ENCODE measurements at regions not wholly inside any gene's neighbourhood (a gene's known extent, or its start where the extent isn't known, plus 50 kb on each side); places are given as distances from the start of the nearest gene placed in this dataset.

DNA sequence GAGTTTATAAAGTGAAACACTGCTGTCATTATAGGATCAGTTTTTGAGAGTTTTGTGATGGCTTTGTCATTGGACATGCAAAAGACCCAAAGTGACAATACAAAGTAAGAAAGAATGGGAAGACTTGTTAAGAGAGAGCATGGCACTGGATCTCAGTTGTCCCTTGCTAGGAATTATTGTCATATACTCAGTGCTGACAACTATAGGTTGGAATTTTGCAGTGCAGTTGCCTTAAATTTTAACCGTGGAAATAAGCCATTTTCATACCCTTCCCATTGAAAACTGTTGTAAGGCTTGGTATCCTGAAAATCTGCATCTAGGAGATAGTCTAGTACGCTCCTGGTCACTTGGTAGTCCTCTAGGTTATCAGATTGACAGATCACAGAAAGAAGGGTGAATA is 1156.7 kb downstream of the GATA3 start:
- POLR2A ChIA-PET = no interaction called here
- Histone ChIP-seq H4K20me1 (replicated peaks; ENCODE audit: control insufficient read depth, extremely low read depth, insufficient read depth, low read length) (no peaks in the 10 kb centered on the region), H3K9me3 (replicated peaks; ENCODE audit: control insufficient read depth, insufficient read depth, low read length) (no peaks in the 10 kb centered on the region), H2AFZ (ENCODE audit: low read depth, low read length) (no peak overlapping the region), H3K4me1 (ENCODE audit: control insufficient read depth, extremely low read depth, insufficient read depth, low read length) (peaks cover 2% of the 10 kb centered on the region), H3K9me1 (replicated peaks; ENCODE audit: control insufficient read depth, extremely low read depth, insufficient read depth, low read length) (no peaks in the 10 kb centered on the region), H3K79me2 (ENCODE audit: control insufficient read depth, insufficient read depth, low read length) (no peaks in the 10 kb centered on the region), H3K27me3 (ENCODE audit: control insufficient read depth in 2 of 2, insufficient read depth in 2 of 2, low read length in 2 of 2) (no peaks in the 10 kb centered on the region), H3K36me3 (ENCODE audit: control insufficient read depth in 2 of 2, extremely low read depth in 1 of 2, insufficient read depth in 2 of 2, low read length in 2 of 2) (no peaks in the 10 kb centered on the region), H3K4me2 (ENCODE audit: insufficient read depth, low read length) (no peak overlapping the region), H3K27ac (ENCODE audit: insufficient read depth, low read depth, low read length) (no peak overlapping the region), H3K9ac (replicated peaks; ENCODE audit: extremely low read depth, insufficient read depth, low read length) (no peak overlapping the region), H3K4me3 (replicated peaks in 1 of 3; ENCODE audit: insufficient read depth in 1 of 3, low read depth in 1 of 3, low read length in 3 of 3) (no peak overlapping the region)
- FAIRE-seq (no peak), DNase-seq (ENCODE audit: low read depth, low spot score) (peak; percentile 18)
- no TSS peak for BruUV-seq (replicated peaks)
- CTCF ChIA-PET = no interaction called here
- TF ChIP-seq, protein P1, sequence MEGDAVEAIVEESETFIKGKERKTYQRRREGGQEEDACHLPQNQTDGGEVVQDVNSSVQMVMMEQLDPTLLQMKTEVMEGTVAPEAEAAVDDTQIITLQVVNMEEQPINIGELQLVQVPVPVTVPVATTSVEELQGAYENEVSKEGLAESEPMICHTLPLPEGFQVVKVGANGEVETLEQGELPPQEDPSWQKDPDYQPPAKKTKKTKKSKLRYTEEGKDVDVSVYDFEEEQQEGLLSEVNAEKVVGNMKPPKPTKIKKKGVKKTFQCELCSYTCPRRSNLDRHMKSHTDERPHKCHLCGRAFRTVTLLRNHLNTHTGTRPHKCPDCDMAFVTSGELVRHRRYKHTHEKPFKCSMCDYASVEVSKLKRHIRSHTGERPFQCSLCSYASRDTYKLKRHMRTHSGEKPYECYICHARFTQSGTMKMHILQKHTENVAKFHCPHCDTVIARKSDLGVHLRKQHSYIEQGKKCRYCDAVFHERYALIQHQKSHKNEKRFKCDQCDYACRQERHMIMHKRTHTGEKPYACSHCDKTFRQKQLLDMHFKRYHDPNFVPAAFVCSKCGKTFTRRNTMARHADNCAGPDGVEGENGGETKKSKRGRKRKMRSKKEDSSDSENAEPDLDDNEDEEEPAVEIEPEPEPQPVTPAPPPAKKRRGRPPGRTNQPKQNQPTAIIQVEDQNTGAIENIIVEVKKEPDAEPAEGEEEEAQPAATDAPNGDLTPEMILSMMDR (IDR thresholded peaks at IDR 0.05; ENCODE audit: extremely low read depth in 1 of 2, insufficient read depth in 1 of 2, low read depth in 1 of 2, low read length in 2 of 2) = peak; percentile 10 to 31
- TF ChIP-seq POLR2A (IDR thresholded peaks at IDR 0.05; ENCODE audit: low read depth, low read length) (no peak), JUN (IDR thresholded peaks at IDR 0.05; ENCODE audit: borderline replicate concordance, insufficient read depth, insufficient read length, low read depth) (no peak), FOS (IDR thresholded peaks at IDR 0.05; ENCODE audit: borderline replicate concordance, insufficient read depth, low read length) (no peak), MYC (IDR thresholded peaks at IDR 0.05; ENCODE audit: low read depth, low read length) (no peak), POLR2AphosphoS5 (IDR thresholded peaks at IDR 0.05; ENCODE audit: insufficient read depth, low read depth, low read length) (no peak), GATA2 (IDR thresholded peaks at IDR 0.05; ENCODE audit: insufficient read depth, insufficient read length, low read depth, low read length) (no peak)
- TF ChIP-seq, protein P2, sequence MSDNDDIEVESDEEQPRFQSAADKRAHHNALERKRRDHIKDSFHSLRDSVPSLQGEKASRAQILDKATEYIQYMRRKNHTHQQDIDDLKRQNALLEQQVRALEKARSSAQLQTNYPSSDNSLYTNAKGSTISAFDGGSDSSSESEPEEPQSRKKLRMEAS (IDR thresholded peaks at IDR 0.05; ENCODE audit: insufficient read depth, insufficient read length) = no peak
- dilution Hi-C loops (cut with MboI; ENCODE audit: extremely low pct_ligation_motif_present, low sequenced_read_pairs) (no loop called here), intact Hi-C loops (cut with micrococcal nuclease) (no loop called here)

Data from endothelial cell of umbilical vein (primary cell).